Epithelial cell of prostate (primary cell): ENCODE measurements at regions not wholly inside any gene's neighbourhood (a gene's known extent, or its start where the extent isn't known, plus 50 kb on each side); places are given as distances from the start of the nearest gene placed in this dataset.
"Not testable (repeated sequence)": the region's sequence is repeated elsewhere in the genome, so short reads cannot be mapped to it uniquely, and the experiment has no call there.

Source experiments
- DNase-seq: peaks from one replicate; pipeline ENCODE4 v3.0.0-alpha.2; 2011; ENCODE audit warnings: low read depth, low spot score
- H3K27ac ChIP-seq: fragments of 450-650 bp; 2 replicates; pipeline ENCODE4 v1.5.1; 2017; ENCODE audit warnings: mild to moderate bottlenecking

DNA sequence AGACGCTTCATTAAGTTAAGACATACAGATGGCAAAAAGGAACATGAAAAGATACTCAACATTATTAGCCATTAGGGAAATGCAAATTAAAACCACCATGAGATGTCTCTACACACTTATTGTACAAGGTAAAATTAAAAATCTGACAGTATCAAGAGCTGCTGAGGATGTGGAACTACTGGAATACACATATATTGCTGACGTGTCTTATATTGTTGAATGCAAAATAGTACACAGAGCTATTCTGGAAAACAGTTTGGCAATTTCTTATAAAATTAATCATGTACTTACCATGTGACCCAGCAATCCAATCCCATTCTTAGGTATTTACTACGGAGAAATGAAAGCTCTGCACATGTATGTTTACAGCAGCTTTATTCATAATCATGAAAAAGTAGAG lies 742.5 kb downstream of the TBC1D22A start:
- no peak overlapping the region for H3K27ac ChIP-seq

DNA sequence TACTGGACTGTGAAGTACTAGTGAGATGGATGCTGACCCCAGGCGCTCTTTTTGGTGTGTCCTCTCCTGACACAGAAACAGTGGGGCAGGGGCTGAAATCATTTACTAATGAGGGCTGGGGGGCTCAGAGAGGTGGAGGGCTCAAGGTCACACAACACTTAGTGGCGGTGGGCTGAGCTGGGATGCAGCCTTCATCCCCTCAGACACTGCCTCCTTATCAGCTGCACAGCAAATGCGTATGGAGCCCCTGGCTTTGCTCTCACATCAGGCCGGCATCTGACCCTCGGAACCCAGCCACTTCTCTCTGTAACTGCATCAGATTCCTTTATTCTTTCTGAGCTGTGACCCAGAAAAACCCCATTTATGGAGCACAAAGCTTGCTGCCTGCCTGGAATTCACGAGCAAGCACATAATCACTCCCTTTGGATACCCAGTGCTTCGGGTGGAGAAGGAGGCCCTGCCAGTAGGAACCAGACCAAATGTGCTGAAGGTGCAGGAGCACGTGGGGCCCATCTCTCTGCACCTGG lies 736.6 kb downstream of the TBC1D22A start:
- no peak for DNase-seq
- no peak overlapping the region for H3K27ac ChIP-seq

More for the DNA sequence above, 742.5 kb downstream of the TBC1D22A start:
- DNase-seq = no peak

DNA sequence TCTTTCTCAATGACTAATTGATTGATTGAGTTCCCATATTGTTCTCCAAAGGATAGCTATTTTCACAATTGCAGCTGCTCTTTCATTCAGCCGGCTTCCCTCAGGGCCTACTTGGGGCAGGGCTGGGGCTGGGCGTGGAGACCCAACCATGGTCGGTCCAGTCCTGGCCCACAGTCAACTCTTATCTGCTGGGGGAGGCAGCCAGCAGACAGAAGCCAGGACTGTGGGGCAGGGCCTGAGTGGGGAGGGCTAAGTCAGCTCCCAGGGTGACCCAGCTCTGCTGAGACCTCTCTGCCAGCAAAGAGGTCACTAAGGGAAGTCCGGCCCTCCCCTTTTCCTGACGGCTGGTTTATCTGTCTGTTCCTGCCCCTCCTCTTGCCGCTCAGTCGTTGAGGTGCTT lies 735.2 kb downstream of the TBC1D22A start:
- H3K27ac ChIP-seq = no peak overlapping the region
- DNase-seq = no peak

DNA sequence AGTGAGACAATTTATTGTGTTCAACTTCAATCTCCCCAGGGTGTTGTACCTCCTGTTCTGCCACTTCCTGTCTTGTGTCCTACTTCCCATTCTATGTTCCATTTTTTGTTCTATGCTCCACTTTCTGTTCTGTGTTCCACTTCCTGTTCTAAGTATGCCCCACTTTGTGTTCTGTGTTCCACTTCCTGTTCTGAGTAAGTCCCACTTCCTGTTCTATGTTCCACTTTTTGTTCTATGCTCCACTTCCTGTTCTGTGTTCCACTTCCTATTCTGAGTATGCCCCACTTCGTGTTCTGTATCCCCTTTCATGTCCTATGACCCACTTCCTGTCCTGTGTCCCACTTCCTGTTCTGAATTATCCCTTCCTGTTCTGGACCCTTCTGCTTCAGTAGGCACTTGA lies 732.7 kb downstream of the TBC1D22A start:
- H3K27ac ChIP-seq = no peak overlapping the region
- no peak for DNase-seq

DNA sequence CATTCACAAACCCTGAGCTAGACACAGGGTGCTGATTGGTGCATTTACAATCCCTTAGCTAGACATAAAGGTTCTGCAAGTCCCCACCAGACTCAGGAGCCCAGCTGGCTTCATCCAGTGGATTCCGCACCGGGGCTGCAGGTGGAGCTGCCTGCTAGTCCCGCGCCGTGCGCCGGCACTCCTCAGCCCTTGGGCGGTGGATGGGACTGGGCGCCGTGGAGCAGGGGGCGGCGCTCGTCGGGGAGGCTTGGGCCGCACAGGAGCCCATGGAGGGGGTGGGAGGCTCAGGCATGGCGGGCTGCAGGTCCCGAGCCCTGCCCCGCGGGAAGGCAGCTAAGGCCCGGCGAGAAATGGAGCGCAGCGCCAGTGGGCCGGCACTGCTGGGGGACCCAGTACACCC lies 725.7 kb downstream of the TBC1D22A start:
- not testable (repeated sequence) for DNase-seq, H3K27ac ChIP-seq

DNA sequence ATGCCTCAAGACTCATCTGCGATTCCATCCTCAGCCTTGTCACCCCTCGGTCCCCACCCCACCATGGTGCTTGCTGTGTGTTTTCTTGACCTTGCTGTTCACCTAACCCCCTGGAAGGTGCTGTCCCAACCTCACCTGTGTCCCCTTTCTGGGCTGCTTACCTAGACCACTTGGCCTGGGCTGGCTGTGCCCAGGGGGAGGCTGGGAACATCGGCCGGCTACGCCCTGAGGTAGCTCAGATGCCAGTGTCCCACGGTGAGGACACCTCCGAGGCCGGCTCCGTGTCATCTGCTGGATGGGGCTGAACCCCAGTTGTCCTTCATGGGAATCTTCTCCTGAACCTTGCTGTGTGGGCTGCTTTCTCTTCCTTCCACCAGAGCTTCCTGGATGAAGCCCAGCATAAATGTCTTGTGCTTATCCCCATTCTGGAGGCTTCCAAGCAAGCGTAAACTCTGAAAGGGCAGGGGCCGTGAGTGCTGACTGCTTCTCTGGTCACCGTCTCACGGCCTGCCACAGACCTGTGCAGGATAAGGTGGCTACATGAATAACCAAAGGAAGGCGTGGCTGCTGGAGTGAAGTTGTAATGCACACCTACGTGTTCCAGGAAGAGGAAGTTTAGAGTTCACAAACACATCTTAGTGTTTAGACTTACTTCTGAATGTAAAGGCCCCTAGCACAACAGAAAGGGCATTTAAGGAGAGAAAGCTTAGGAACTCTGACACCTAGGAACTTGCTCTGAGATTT lies 724.3 kb downstream of the TBC1D22A start:
- DNase-seq = no peak
- no peak overlapping the region for H3K27ac ChIP-seq

DNA sequence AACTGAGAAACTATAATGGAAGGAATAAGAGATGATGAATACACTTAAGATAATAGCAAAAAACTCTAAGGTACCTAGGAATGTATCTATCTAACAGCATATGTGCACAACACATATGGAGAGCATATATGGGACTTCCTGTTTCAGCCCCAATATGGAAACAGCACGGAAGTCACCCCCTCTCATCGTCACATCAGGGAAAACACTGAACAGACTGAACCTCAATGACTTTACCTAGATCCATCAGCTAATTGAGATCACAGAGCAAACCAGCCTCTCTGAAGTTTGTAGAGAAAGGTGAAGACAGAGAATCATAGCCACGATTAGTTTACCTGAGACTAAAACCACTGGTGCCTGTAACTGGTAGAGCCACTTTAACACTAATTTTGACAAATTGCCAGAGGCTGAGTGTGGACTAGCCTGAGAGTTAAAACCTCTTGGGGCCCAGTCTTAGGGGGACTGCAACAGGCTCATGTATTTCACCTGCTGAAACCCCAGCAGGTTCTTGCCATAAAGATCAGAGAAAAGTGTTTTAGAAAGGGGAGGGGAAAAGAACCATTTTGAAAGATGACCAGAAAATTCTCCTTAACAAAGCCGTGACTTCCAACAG lies 722.6 kb downstream of the TBC1D22A start:
- no peak for DNase-seq
- H3K27ac ChIP-seq = no peak overlapping the region

DNA sequence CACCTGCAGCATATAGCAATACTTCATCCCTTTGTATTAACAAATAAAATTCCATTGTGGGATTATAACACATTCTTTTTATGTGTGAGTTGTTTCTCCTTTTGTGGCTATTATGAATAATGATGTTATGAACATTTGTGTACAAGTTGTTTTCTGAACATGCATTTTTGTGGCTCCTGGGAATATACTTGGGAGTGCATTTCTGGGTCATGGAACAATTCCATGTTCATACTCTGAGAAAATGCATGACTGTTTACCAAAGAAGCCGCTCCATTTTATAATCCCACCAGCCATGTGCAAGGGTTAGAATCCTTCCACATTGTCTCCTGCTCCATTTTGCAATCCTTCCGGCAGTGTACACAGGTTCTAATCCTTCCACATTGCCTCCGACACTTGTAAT lies 713.8 kb downstream of the TBC1D22A start:
- DNase-seq = no peak
- no peak overlapping the region for H3K27ac ChIP-seq

DNA sequence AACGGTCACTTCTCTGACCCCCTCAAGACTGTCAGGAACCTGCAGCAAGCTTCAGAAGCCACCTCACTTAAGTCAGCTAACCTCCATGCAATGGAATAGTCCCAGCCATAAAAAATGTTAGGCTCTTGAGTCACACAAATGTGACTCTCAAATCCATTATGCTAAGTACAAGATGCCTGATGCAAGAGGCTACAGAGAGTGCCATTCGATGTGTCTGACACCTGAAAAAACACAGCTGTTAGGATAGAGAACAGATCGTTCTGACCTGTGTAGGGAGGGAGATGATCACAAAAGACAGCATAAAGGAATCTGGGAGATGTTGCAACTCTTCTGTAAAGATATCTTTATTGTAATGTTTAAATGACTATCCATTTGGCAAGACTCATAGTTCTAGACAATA lies 712.4 kb downstream of the TBC1D22A start:
- H3K27ac ChIP-seq = no peak overlapping the region
- no peak for DNase-seq

DNA sequence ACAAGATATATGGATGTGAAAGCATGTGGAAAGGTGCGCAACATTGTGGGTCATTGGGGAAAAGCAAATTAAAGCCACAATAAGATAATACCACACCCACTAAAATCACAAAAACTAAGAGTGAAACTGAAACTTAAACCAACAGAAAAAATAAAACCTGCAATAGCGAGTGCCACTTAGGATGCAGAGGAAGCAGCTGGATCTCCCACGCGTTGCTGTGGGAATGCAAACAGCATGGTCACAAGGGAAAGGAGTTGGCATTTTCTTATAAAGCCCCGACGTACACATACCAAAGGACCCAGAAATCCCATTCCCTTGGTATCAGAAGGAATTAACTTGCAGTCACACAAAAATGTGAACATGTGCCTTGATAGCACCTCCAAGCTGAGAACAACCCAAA lies 712.0 kb downstream of the TBC1D22A start:
- H3K27ac ChIP-seq = no peak overlapping the region

DNA sequence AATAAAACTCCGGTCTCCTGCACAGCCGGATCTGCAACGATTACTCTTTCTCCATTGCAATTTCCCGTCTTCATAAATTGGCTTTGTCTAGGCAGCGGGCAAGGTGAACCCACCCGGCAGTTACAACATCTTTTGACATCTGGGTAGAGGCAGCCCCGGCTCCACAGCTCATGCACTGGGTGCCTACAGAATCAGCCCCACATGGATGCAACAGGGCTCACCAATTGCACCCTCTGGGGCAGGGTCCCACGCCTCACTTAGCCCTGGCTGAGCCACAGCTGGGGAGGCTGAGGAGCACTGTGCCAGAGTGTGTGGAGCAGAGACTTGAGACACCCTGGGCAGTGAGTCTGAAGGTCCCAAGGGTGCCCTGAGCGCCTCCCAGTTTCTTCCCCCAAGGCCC lies 710.2 kb downstream of the TBC1D22A start:
- no peak for DNase-seq
- H3K27ac ChIP-seq = no peak overlapping the region

More for the DNA sequence above, 712.0 kb downstream of the TBC1D22A start:
- no peak for DNase-seq

DNA sequence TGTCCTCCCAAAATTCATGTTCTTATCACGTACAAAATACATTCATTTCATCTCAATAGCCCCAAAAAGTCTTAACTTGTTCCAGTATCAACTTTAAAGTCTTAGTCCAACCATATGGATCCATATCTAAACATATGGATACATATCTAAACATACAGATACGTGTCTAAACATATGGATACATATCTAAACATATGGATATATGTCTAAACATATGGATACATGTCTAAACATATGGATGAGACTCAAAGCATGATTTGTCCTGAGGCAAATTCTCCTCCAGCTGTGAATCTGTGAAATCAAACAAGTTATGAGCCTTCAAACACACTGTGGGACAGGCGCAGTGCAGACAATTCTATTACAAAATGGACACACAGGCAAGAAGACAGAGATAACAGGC lies 709.0 kb downstream of the TBC1D22A start:
- no peak for DNase-seq
- H3K27ac ChIP-seq = no peak overlapping the region

DNA sequence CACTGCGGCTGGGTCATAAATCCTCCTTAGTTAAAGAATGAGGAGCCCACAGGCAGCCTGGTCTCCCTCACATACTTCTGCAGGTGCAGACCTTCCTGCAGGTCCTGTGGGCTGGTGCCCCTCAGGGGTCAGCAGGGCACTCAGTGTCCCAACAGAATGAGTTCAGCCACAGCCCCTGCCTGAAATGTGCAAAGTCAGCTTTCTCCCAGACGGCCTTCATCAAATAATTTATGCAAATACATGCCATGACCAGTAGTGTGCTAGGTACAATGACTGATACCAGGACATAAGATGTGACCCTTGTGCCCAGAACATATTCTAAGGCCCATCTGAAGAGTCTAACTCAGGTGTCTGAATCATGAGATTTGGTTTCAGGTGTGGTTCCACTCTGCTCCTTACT lies 703.4 kb downstream of the TBC1D22A start:
- H3K27ac ChIP-seq = no peak overlapping the region
- DNase-seq = no peak

DNA sequence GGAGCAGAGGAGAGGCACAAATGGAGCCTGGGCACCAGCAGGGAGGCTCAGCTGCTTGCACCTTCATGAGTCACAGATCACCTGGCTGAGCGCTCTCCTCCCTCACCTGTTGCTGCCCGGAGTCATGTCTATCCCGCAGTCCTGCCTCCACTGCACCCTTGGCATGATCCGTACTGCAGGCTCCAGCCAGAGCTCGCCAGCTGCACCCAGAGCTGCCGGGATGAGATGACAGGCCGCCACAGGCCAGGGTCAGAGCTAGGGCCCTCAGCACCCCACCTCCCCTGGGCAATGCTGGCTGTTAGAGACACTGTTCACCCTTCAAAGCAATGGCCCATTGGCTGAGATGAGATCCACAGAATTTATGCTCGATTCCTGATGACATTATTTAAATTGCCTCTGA lies 702.8 kb downstream of the TBC1D22A start:
- no peak for DNase-seq
- no peak overlapping the region for H3K27ac ChIP-seq

DNA sequence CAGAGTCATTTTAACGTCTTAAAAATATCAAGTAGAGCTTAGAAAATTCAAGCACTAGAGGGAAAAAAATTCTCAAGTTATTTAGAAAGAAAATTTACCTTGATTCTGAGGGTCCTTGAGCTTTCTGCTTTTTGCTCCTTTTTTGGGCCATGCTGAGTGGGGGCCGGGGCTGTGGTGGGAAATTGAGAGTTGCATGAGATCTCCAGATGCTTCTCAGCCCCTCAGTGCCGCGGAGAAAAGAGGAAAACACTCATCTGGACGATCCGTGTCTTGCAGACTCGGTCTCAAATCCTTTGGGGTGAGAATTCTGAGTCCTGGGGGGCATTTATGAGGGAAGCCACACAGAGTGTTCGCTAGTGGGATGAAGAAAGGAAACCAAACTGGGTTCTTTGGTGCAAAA lies 700.8 kb downstream of the TBC1D22A start:
- H3K27ac ChIP-seq = no peak overlapping the region
- DNase-seq = no peak

DNA sequence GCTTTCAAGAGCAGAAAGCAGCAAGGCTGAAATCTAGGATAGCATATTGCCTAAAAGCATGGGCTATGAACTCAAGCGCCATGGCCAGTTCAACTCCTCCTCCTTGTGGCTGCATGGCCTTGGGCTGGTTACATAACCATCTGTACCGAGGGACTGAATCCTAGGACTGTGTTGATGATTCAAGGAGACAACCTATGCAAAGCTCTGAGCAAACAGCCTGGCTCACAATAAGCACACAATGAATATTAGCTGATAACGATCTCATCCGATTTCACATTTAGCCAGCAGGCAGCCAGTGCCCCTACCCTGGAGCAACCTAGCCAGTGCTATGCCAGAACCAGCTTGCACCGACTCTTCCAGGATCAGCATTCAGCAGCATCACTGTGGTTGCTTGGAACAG lies 698.4 kb downstream of the TBC1D22A start:
- no peak overlapping the region for H3K27ac ChIP-seq

DNA sequence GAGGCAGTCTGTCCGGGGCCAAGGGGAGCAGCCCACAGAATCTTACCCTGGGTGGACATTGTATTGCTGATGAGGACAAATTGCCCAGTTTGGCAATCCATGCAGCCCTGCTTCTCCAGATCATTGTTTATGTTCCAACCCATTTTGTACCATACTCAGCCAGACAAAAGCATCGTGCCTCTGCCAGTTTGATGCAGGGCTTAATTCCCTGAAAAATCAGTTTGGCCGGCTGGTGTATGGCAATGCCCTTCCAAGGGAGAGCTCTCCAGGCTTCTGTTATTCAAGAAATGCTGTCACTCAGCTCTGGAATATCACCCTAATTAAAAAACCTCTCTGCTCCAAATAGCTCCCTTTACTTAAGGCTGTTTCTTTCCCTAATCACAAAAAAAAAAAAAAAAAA lies 697.7 kb downstream of the TBC1D22A start:
- no peak for DNase-seq
- H3K27ac ChIP-seq = no peak overlapping the region

More for the DNA sequence above, 698.4 kb downstream of the TBC1D22A start:
- no peak for DNase-seq

DNA sequence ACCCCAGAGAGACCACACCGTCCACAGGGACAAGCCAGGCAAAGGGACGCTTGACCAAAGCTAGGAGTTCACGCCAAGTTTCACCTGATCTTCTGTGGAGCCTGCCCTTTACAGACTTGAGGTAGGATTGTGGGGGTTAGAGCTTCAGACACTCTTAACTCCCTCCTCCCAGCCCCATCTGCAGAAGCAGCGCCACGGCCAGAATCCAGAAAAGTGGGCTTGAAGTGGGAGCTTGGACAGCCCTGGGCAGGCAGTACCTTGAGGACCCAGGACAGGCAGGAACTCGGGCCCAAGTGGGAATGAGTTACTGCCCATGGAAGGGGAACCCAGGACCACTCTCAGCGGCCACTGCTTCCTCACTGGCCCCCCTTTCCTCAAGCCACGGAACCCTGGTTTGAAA lies 695.9 kb downstream of the TBC1D22A start:
- no peak overlapping the region for H3K27ac ChIP-seq
- DNase-seq = no peak

DNA sequence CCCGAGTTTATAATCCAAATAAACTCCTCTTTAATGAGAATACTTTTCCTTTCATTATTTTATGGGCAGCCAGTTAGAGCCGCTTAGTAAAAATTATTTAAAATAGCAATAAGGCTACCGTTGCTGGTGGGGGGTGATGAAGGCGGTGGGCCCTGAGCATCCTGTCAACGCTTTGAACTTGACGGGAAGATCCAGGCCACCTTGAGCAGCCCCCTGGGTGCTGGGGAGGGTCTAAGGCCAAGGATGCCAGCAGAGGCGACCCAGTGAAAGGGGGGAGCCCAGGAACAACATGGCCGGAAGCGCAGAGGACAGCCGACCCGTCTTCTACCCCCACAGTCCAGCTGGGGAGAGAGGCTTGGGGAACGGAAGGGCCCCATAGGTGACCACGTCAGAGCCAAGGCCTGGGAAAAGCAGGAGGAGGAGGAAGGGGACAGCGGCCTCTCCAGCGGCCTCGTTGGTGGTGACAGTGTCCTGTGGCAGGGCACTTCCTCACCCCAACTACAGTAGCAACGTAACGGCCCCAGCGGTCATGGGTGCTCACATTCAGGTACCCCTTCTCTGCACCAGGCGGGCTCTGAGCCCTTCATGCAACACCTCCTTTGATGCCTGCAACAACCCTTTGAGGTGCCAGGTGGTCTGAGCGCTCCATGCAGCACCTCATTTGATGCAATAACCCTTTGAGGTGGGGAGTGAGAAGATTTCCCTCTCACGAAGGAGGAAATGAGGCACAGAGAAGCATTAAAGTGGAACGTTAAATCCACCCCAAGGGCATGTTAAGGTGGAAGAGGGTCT lies 695.3 kb downstream of the TBC1D22A start:
- no peak for DNase-seq

DNA sequence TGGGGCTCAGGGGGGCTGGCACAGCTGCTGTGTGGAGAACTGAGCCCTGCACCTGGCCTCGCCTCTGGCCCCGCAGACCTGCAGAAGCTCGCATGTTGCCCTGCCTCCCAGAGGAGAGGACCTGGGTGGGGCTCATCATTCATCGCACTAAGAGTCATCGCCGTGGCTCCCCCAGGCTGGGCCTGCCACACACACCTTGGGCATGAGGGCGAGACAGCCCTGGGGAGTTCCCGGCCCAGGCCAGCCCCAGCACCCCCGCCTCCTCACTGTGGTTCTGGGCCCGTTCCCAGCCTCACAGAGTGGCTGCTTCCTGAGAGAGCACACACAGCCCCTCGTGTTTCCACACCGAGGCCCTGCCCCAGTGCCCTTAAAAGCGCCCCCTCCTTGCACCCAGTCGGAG lies 694.6 kb downstream of the TBC1D22A start:
- DNase-seq = no peak
- no peak overlapping the region for H3K27ac ChIP-seq

More for the DNA sequence above, 695.3 kb downstream of the TBC1D22A start:
- H3K27ac ChIP-seq = no peak overlapping the region

DNA sequence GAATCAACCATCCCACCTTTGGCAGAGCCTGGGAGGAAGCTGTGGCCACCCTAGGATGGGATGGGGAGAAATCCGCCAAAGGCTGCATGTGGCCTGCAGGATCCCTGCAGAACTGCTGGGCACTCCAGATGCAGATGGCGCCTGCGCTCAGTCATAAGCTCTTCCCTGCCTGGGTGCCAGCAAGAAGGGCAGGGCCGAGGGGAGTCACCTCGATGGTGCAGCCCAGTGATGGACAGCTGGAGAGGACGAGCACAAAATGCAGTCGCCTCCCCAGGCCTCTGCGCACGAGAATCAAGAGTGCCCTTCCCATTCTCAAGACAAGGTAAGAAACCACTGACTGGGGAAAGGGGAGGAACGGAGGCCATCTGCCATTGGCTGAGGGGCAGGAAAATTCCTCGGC lies 693.6 kb downstream of the TBC1D22A start:
- no peak overlapping the region for H3K27ac ChIP-seq

More for the DNA sequence above, 693.6 kb downstream of the TBC1D22A start:
- no peak for DNase-seq
